Astrocyte (in vitro differentiated cells and primary cell): ENCODE measurements at regions not wholly inside any gene's neighbourhood (a gene's known extent, or its start where the extent isn't known, plus 50 kb on each side); places are given as distances from the start of the nearest gene placed in this dataset.

Source experiments
- DNase-seq: peaks from one replicate; pipeline ENCODE4 v3.0.0-alpha.2; 2010; ENCODE audit warnings: low read depth
- FAIRE-seq: peaks from 2 replicates; lab custom pipeline; 2011; peaks lifted over from hg19 to GRCh38; lab: Jason Lieb, UNC
- H2AFZ ChIP-seq: 2 replicates; pipeline ENCODE4 v1.6.0; 2012; ENCODE audit warnings: low read depth, low read length, inconsistent platforms
- H3K27ac ChIP-seq: 2 replicates; pipeline ENCODE4 v1.5.1; 2011; ENCODE audit warnings: low read depth, low read length, inconsistent platforms
- H3K27me3 ChIP-seq: 2 replicates; pipeline ENCODE4 v1.6.0; 2011; ENCODE audit warnings: low read length, inconsistent platforms; ENCODE audit not compliant: insufficient read depth
- H3K36me3 ChIP-seq: 2 replicates; pipeline ENCODE4 v1.5.1; 2011; ENCODE audit warnings: low read length, inconsistent platforms; ENCODE audit not compliant: insufficient read depth
- H3K4me1 ChIP-seq: 2 replicates; pipeline ENCODE4 v1.5.1; 2011; ENCODE audit warnings: low read length, inconsistent platforms; ENCODE audit not compliant: insufficient read depth
- H3K4me2 ChIP-seq: 2 replicates; pipeline ENCODE4 v1.6.0; 2012; ENCODE audit warnings: low read length, inconsistent platforms
- H3K4me3 ChIP-seq: 2 replicates; pipeline ENCODE4 v1.5.1; 2011; ENCODE audit warnings: low read depth, mild to moderate bottlenecking, low read length, inconsistent platforms; ENCODE audit not compliant: insufficient read depth
- H3K79me2 ChIP-seq: 2 replicates; pipeline ENCODE4 v1.6.0; 2012; ENCODE audit warnings: mild to moderate bottlenecking, low read length, inconsistent platforms; ENCODE audit not compliant: insufficient read depth
- H3K9ac ChIP-seq: 2 replicates; pipeline ENCODE4 v1.6.0; 2012; ENCODE audit warnings: mild to moderate bottlenecking, low read length, inconsistent platforms
- H3K9me3 ChIP-seq: 2 replicates; pipeline ENCODE4 v1.5.1; 2012; ENCODE audit warnings: low read depth, mild to moderate bottlenecking, low read length, inconsistent platforms; ENCODE audit not compliant: insufficient read depth
- H4K20me1 ChIP-seq: 2 replicates; pipeline ENCODE4 v1.6.0; 2012; ENCODE audit warnings: low read length, inconsistent platforms; ENCODE audit not compliant: insufficient read depth
- H3K27ac Mint-ChIP-seq: one replicate; pipeline ENCODE4 v1.8.0; 2021; ENCODE audit warnings: mild to moderate bottlenecking, mixed read lengths; ENCODE audit not compliant: unreplicated experiment
- H3K27me3 Mint-ChIP-seq: one replicate; pipeline ENCODE4 v1.8.0; 2021; ENCODE audit warnings: low read depth, mixed read lengths; ENCODE audit not compliant: unreplicated experiment
- H3K36me3 Mint-ChIP-seq: one replicate; pipeline ENCODE4 v1.8.0; 2021; ENCODE audit warnings: low read depth, mixed read lengths; ENCODE audit not compliant: unreplicated experiment
- H3K4me1 Mint-ChIP-seq: one replicate; pipeline ENCODE4 v1.8.0; 2021; ENCODE audit warnings: low read depth, mixed read lengths; ENCODE audit not compliant: unreplicated experiment
- H3K4me3 Mint-ChIP-seq: one replicate; pipeline ENCODE4 v1.8.0; 2021; ENCODE audit warnings: mild to moderate bottlenecking, moderate library complexity, mixed read lengths; ENCODE audit not compliant: unreplicated experiment
- H3K9me3 Mint-ChIP-seq: one replicate; pipeline ENCODE4 v1.8.0; 2021; ENCODE audit warnings: mild to moderate bottlenecking, mixed read lengths; ENCODE audit not compliant: unreplicated experiment
- CTCF ChIP-seq: IDR thresholded peaks from 2 replicates; pipeline ENCODE4 v1.5.1; 2011; ENCODE audit warnings: low read depth, mild to moderate bottlenecking, inconsistent platforms, low read length, moderate library complexity; ENCODE audit not compliant: insufficient read depth
- EZH2 ChIP-seq: IDR thresholded peaks from 2 replicates; pipeline ENCODE4 v1.6.1; 2012; ENCODE audit warnings: mild to moderate bottlenecking, low read length, inconsistent platforms; ENCODE audit not compliant: insufficient read depth

GRCh38 chr11:15705891-15706290, 591.2 kb downstream of the INSC start:
- H3K9ac ChIP-seq: no peak overlapping the region
- Mint-ChIP-seq H3K4me3 (no peak overlapping the region), H3K9me3 (peaks cover 12% of the 10 kb centered on the region), H3K36me3 (no peaks in the 10 kb centered on the region), H3K27ac (no peak overlapping the region), H3K27me3 (peaks cover 9% of the 10 kb centered on the region), H3K4me1 (no peaks in the 10 kb centered on the region)
- no peak overlapping the region for H2AFZ ChIP-seq
- H4K20me1 ChIP-seq: no peaks in the 10 kb centered on the region
- no peak for DNase-seq
- no peaks in the 10 kb centered on the region for H3K27me3 ChIP-seq
- no peak for FAIRE-seq
- no peaks in the 10 kb centered on the region for H3K79me2 ChIP-seq
- H3K4me2 ChIP-seq: no peak overlapping the region
- no peak overlapping the region for H3K27ac ChIP-seq
- H3K9me3 ChIP-seq: no peaks in the 10 kb centered on the region
- no peaks in the 10 kb centered on the region for H3K4me1 ChIP-seq
- no peak overlapping the region for H3K4me3 ChIP-seq
- TF ChIP-seq EZH2 (no peak), CTCF (no peak)
- no peaks in the 10 kb centered on the region for H3K36me3 ChIP-seq

GRCh38 chr11:15707194-15707593, 592.5 kb downstream of the INSC start:
- no peak for FAIRE-seq
- H3K4me3 Mint-ChIP-seq: no peak overlapping the region
- Histone ChIP-seq H3K79me2 (no peaks in the 10 kb centered on the region), H3K9me3 (no peaks in the 10 kb centered on the region), H3K27me3 (no peaks in the 10 kb centered on the region), H2AFZ (no peak overlapping the region), H3K4me2 (no peak overlapping the region), H3K4me3 (no peak overlapping the region), H3K36me3 (no peaks in the 10 kb centered on the region), H3K9ac (no peak overlapping the region), H3K27ac (no peak overlapping the region), H3K4me1 (no peaks in the 10 kb centered on the region), H4K20me1 (no peaks in the 10 kb centered on the region)
- H3K9me3 Mint-ChIP-seq: peaks cover 12% of the 10 kb centered on the region
- H3K27me3 Mint-ChIP-seq: peaks cover 12% of the 10 kb centered on the region
- no peaks in the 10 kb centered on the region for H3K36me3 Mint-ChIP-seq
- TF ChIP-seq CTCF (no peak), EZH2 (no peak)
- H3K4me1 Mint-ChIP-seq: no peaks in the 10 kb centered on the region
- DNase-seq: no peak
- no peak overlapping the region for H3K27ac Mint-ChIP-seq

- no peak overlapping the region for H3K27ac Mint-ChIP-seq
- H3K27ac ChIP-seq: no peak overlapping the region
- no peak for TF ChIP-seq EZH2
- no peak for TF ChIP-seq CTCF
These were observed 593.2 kb downstream of the INSC start for GRCh38 chr11:15707971-15708370.

More at GRCh38 chr11:15707971-15708370, 593.2 kb downstream of the INSC start:
- no peak overlapping the region for H3K4me2 ChIP-seq
- H3K9ac ChIP-seq: no peak overlapping the region
- peaks cover 12% of the 10 kb centered on the region for H3K27me3 Mint-ChIP-seq
- H3K9me3 ChIP-seq: no peaks in the 10 kb centered on the region
- FAIRE-seq (no peak), DNase-seq (peak; percentile 32)
- peaks cover 12% of the 10 kb centered on the region for H3K9me3 Mint-ChIP-seq
- no peaks in the 10 kb centered on the region for H4K20me1 ChIP-seq
- no peak overlapping the region for H3K4me3 Mint-ChIP-seq
- H3K4me1 Mint-ChIP-seq: no peaks in the 10 kb centered on the region
- H3K4me1 ChIP-seq: no peaks in the 10 kb centered on the region
- H3K79me2 ChIP-seq: no peaks in the 10 kb centered on the region
- no peak overlapping the region for H2AFZ ChIP-seq
- no peaks in the 10 kb centered on the region for H3K36me3 Mint-ChIP-seq
- no peak overlapping the region for H3K4me3 ChIP-seq
- no peaks in the 10 kb centered on the region for H3K27me3 ChIP-seq
- no peaks in the 10 kb centered on the region for H3K36me3 ChIP-seq
